ENCODE measurements at regions not wholly inside any gene's neighbourhood (a gene's known extent, or its start where the extent isn't known, plus 50 kb on each side); places are given as distances from the start of the nearest gene placed in this dataset.

DNA sequence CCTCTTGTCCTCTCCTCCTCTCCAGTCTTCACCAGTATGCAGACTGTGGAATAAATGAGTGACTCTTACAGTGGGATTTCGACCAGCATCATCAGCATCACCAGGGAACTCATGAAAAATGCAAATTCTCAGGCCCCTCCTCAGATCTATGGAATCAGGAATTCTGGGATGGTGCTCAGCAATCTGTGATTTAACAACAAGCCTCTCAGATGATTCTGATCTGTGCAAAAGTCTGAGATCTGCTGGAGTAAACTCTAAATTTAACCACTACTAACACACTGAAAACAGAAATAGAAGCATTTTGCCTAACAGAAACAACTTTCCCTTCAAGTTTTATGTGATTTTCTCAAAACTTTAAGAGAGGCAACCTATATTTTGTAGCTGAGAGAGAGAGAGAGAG, 124.8 kb upstream of the FAM3C start:
- TF ChIP-seq, protein P1, sequence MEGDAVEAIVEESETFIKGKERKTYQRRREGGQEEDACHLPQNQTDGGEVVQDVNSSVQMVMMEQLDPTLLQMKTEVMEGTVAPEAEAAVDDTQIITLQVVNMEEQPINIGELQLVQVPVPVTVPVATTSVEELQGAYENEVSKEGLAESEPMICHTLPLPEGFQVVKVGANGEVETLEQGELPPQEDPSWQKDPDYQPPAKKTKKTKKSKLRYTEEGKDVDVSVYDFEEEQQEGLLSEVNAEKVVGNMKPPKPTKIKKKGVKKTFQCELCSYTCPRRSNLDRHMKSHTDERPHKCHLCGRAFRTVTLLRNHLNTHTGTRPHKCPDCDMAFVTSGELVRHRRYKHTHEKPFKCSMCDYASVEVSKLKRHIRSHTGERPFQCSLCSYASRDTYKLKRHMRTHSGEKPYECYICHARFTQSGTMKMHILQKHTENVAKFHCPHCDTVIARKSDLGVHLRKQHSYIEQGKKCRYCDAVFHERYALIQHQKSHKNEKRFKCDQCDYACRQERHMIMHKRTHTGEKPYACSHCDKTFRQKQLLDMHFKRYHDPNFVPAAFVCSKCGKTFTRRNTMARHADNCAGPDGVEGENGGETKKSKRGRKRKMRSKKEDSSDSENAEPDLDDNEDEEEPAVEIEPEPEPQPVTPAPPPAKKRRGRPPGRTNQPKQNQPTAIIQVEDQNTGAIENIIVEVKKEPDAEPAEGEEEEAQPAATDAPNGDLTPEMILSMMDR (IDR thresholded peaks at IDR 0.05) = no peak
- TF ChIP-seq POLR2A (IDR thresholded peaks at IDR 0.05) = no peak
